Heart left ventricle (tissue), 13 donors: ENCODE measurements at regions not wholly inside any gene's neighbourhood (a gene's known extent, or its start where the extent isn't known, plus 50 kb on each side); places are given as distances from the start of the nearest gene placed in this dataset.

Experiments used
- POLR2A ChIP-seq, 2 donors: fragments of 450-650 bp; IDR thresholded peaks; one replicate each; pipeline ENCODE4 v1.6.1; 2017; ENCODE audit warnings: antibody characterized with exemption in 2 of 2, mild to moderate bottlenecking in 2 of 2, moderate library complexity in 2 of 2
- TF ChIP-seq, protein P1 (sequence below), 12 donors: fragments of 200-600 bp; sonication (generic) in 4 of 12; IDR thresholded peaks; one replicate each; pipeline versions ENCODE4 v1.5.0 to v1.8.0; 2018 to 2022; ENCODE audit warnings: antibody characterized with exemption in 12 of 12, mild to moderate bottlenecking in 5 of 12
- donor health status: ischemic (EF 13 %, LVEDD 7.1; RV severe dilation, severe dysfunction).
- donor health status: DM: no; HTN: yes; CAD: no.
- donor health status: DM: no; HTN: no; CAD: no.
- donor health status: ischemic (EF 25% LVEDD 6.9; RV normal size, moderate dysfunction).
- donor health status: ischemic (EF 25% LVEDD 5.7; RV mildly dilated, moderate dysfunction).
- donor health status: ischemic (EF 35%, LVEDD 5.7; RV mildly dilated, moderate dysfunction).
- donor health status: nonischemic (EF 11% LVEDD 7.7; RV severe dilation, severe dysfunction).
- donor health status: DM: yes; HTN: yes; CAD: no.
- donor health status: PGD.
- donor health status: ischemic (EF 29% LVEDD 5.4; RV normal size, mild dysfunction).
- donor health status: nonischemic (EF 23%, LVEDD 6.1; RV moderate dilation, normal function).

DNA sequence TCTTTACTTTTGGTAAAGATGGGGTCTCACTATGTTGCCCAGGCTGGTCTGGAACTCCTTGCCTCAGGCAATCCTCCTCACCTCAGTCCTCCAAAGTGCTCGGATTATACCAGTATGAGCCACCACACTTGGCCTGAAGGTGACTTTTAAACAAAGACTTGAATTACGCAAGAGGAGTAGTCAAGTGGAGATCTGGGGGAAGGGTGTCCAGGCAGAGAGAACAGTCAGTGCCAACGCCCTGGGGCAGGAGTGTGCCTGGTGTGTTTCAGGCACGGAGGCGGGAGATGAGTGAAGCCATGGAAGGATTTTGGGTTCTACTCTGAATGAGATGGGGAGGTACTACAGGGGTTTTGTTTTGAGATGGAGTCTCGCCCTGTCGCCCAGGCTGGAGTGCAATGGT lies 82.6 kb upstream of the NPTX2 start:
- TF ChIP-seq, protein P1, sequence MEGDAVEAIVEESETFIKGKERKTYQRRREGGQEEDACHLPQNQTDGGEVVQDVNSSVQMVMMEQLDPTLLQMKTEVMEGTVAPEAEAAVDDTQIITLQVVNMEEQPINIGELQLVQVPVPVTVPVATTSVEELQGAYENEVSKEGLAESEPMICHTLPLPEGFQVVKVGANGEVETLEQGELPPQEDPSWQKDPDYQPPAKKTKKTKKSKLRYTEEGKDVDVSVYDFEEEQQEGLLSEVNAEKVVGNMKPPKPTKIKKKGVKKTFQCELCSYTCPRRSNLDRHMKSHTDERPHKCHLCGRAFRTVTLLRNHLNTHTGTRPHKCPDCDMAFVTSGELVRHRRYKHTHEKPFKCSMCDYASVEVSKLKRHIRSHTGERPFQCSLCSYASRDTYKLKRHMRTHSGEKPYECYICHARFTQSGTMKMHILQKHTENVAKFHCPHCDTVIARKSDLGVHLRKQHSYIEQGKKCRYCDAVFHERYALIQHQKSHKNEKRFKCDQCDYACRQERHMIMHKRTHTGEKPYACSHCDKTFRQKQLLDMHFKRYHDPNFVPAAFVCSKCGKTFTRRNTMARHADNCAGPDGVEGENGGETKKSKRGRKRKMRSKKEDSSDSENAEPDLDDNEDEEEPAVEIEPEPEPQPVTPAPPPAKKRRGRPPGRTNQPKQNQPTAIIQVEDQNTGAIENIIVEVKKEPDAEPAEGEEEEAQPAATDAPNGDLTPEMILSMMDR (IDR thresholded peaks at IDR 0.05): no peak
- TF ChIP-seq POLR2A (IDR thresholded peaks at IDR 0.05): no peak
